ENCODE measurements at regions not wholly inside any gene's neighbourhood (a gene's known extent, or its start where the extent isn't known, plus 50 kb on each side); places are given as distances from the start of the nearest gene placed in this dataset.
A peak's percentile ranks its signal among the peaks of the same experiment; 100 is the strongest.

DNA sequence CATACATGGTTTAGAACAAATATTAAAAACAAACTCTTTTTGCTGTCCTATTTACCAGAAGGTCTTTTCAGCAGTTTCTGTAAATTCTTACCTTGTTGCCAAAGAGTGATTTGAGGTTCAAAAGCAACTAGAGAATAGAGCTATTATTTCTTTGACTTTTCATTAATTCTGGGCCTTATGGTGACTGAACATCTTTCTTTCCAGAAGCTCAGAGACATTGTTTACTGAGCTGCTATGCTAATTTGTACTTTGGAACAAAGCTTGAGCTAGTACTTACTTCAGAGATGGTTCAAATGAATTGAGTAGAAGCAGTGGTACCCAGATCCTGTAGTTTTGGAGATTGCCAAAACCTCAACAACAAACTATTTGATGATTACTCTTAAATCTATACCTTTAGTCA lies 331.2 kb downstream of the SPRY2 start:
- H3K36me3 ChIP-seq, result no peaks in the 10 kb centered on the region
- intact Hi-C loops (cut with DNase I), result no loop called here
- H3K9me3 ChIP-seq, result no peaks in the 10 kb centered on the region
- no peaks in the 10 kb centered on the region for H3K27me3 ChIP-seq
- H3K4me3 ChIP-seq, result no peak overlapping the region
- TF ChIP-seq POLR2A (IDR thresholded peaks at IDR 0.05) (no peak), CTCF (IDR thresholded peaks at IDR 0.05) (no peak)
- H3K4me1 ChIP-seq, result peaks cover 0 to 4% (median 0%) of the 10 kb centered on the region in 4 donors
- H3K27ac ChIP-seq, result no peak overlapping the region
- peak in 3 of 4 donors; percentile 38 to 44 (median 40) for ATAC-seq
- no peak for DNase-seq

- Histone ChIP-seq H3K27ac (no peak overlapping the region), H3K36me3 (no peaks in the 10 kb centered on the region), H3K9me3 (no peaks in the 10 kb centered on the region), H3K4me1 (peaks cover 0 to 4% (median 0%) of the 10 kb centered on the region in 4 donors), H3K4me3 (no peak overlapping the region), H3K27me3 (no peaks in the 10 kb centered on the region)
- no peak for TF ChIP-seq POLR2A (IDR thresholded peaks at IDR 0.05)
- TF ChIP-seq CTCF (IDR thresholded peaks at IDR 0.05), result no peak
- DNase-seq, result no peak
- ATAC-seq, result no peak
- intact Hi-C loops (cut with DNase I), result no loop called here
- 81% methylated on average over 4 of the region's 4 CpGs for WGBS (ENCODE audit: insufficient coverage, low coverage, low lambda C conversion rate, missing lambda C conversion rate)
Observed at GRCh38 chr13:80006940-80007339, 334.0 kb downstream of the SPRY2 start.

DNA sequence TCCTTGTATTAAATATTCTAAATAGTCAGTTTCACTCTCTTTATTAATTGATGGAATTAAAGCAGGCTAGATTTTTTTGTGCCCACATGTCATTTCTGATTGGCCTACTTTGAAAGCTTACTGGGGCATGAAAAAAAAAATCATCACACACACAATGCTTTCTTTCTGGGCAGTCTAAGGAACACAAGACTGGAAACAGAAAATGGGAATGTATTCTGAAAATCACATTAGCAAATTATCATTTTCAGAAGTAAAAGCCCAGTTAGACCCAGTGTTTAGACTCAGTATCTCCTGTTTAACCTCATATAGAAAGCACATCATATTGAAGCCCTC lies 339.4 kb downstream of the SPRY2 start:
- Histone ChIP-seq H3K4me3 (no peak overlapping the region), H3K9me3 (no peaks in the 10 kb centered on the region), H3K4me1 (peaks cover 0 to 9% (median 3%) of the 10 kb centered on the region in 4 donors), H3K27me3 (no peaks in the 10 kb centered on the region), H3K36me3 (no peaks in the 10 kb centered on the region), H3K27ac (no peak overlapping the region)
- TF ChIP-seq CTCF (IDR thresholded peaks at IDR 0.05), result no peak
- no peak for TF ChIP-seq POLR2A (IDR thresholded peaks at IDR 0.05)
- DNase-seq, result no peak
- intact Hi-C loops (cut with DNase I), result no loop called here
- ATAC-seq, result no peak

- Histone ChIP-seq H3K27ac (no peak overlapping the region), H3K4me1 (peaks cover 0 to 9% (median 3%) of the 10 kb centered on the region in 4 donors), H3K27me3 (no peaks in the 10 kb centered on the region), H3K36me3 (no peaks in the 10 kb centered on the region), H3K9me3 (no peaks in the 10 kb centered on the region), H3K4me3 (no peak overlapping the region)
- intact Hi-C loops (cut with DNase I), result no loop called here
- ATAC-seq (no peak), DNase-seq (no peak)
- TF ChIP-seq CTCF (IDR thresholded peaks at IDR 0.05), result no peak
- TF ChIP-seq POLR2A (IDR thresholded peaks at IDR 0.05), result no peak
- 76% methylated on average over 4 of the region's 4 CpGs for WGBS (ENCODE audit: insufficient coverage, low coverage, low lambda C conversion rate, missing lambda C conversion rate)
Observed at GRCh38 chr13:80000684-80001509, 340.0 kb downstream of the SPRY2 start.

DNA sequence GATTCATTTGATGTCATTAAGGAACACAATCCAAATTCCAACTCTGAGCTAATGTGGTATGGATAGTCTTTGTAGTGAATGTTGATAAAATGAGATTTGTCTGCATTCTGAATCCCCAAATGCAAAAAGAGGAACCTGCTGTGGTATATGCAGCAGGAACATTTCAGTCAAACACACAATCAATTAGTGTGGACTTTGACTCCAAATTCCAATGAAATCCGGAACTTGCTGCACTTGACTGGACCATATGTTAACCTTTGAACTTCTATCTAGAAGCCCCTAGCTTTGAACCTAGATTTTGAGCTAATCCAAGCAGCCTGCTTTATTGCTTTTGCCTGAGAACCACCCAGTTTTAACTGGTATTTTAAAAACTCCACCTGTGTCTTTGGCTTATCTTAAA lies 341.3 kb downstream of the SPRY2 start:
- no peaks in the 10 kb centered on the region for H3K9me3 ChIP-seq
- TF ChIP-seq POLR2A (IDR thresholded peaks at IDR 0.05), result no peak
- no peak for TF ChIP-seq CTCF (IDR thresholded peaks at IDR 0.05)
- DNase-seq, result no peak
- H3K36me3 ChIP-seq, result no peaks in the 10 kb centered on the region
- intact Hi-C loops (cut with DNase I), result no loop called here
- H3K4me3 ChIP-seq, result no peak overlapping the region
- peaks cover 0 to 9% (median 3%) of the 10 kb centered on the region in 4 donors for H3K4me1 ChIP-seq
- ATAC-seq, result peak; percentile 48 to 82 (median 69)
- 6% methylated on average over 1 of the region's 1 CpG for WGBS (ENCODE audit: insufficient coverage, low coverage, low lambda C conversion rate, missing lambda C conversion rate)
- no peak overlapping the region for H3K27ac ChIP-seq
- H3K27me3 ChIP-seq, result no peaks in the 10 kb centered on the region
